CD4-positive, alpha-beta T cell (primary cell): ENCODE measurements at regions not wholly inside any gene's neighbourhood (a gene's known extent, or its start where the extent isn't known, plus 50 kb on each side); places are given as distances from the start of the nearest gene placed in this dataset.

Source experiments
- ATAC-seq: fragments of 200-7000 bp; cut with Tn5 transposase; one replicate; pipeline ENCODE4 v1.10.0; 2022; ENCODE audit warnings: mild to moderate bottlenecking; ENCODE audit not compliant: poor library complexity
- CTCF ChIA-PET: fragments of 350-600 bp; sonication (Branson Sonifier 250); formaldehyde crosslinking; loops from one replicate; lab custom pipeline; 2021; ENCODE audit warnings: antibody characterized with exemption, inconsistent platforms; lab: Charles Lee
- POLR2A ChIA-PET: fragments of 350-600 bp; sonication (Branson Sonifier 250); formaldehyde crosslinking; loops from one replicate; lab custom pipeline; 2021; ENCODE audit warnings: antibody characterized with exemption, inconsistent platforms; lab: Charles Lee
- DNase-seq, 14 experiments: peaks; one replicate each; pipeline ENCODE4 v3.0.0-alpha.2; 2013 to 2020; ENCODE audit warnings: mixed read lengths in 2 of 14
- H3K27ac ChIP-seq, 2 donors: one replicate each; pipeline versions ENCODE4 v1.5.1 to v1.7.0; 2013; ENCODE audit warnings: low read length in 2 of 2, low read depth in 1 of 2, mild to moderate bottlenecking in 1 of 2
- H3K27me3 ChIP-seq, 2 experiments: 1 replicate in 1 of 2; 2 replicates in 1 of 2; pipeline versions ENCODE4 v1.6.1 to v1.7.0; 2013; ENCODE audit warnings: low read length in 2 of 2, control low read depth in 1 of 2, mild to moderate bottlenecking in 1 of 2, moderate library complexity in 1 of 2; ENCODE audit not compliant: insufficient read depth in 2 of 2, control insufficient read depth in 1 of 2
- H3K36me3 ChIP-seq: one replicate; pipeline ENCODE4 v1.6.1; 2013; ENCODE audit warnings: low read length, control low read depth; ENCODE audit not compliant: insufficient read depth
- H3K4me1 ChIP-seq: one replicate; pipeline ENCODE4 v1.6.1; 2013; ENCODE audit warnings: low read length, control low read depth; ENCODE audit not compliant: insufficient read depth
- H3K4me3 ChIP-seq: one replicate; pipeline ENCODE4 v1.5.1; 2013; ENCODE audit warnings: mild to moderate bottlenecking, low read length, moderate library complexity
- H3K9me3 ChIP-seq, 2 experiments: 1 replicate in 1 of 2; 2 replicates in 1 of 2; pipeline versions ENCODE4 v1.6.1 to v1.7.0; 2013; ENCODE audit warnings: low read length in 2 of 2, mild to moderate bottlenecking in 2 of 2, control low read depth in 1 of 2, moderate library complexity in 1 of 2; ENCODE audit not compliant: control insufficient read depth in 1 of 2, insufficient read depth in 1 of 2
- H3K27ac Mint-ChIP-seq: one replicate; pipeline ENCODE4 v1.8.0; 2020; ENCODE audit warnings: mixed read lengths
- H3K27me3 Mint-ChIP-seq: one replicate; pipeline ENCODE4 v1.8.0; 2021; ENCODE audit warnings: mixed read lengths
- H3K36me3 Mint-ChIP-seq: one replicate; pipeline ENCODE4 v1.8.0; 2021; ENCODE audit warnings: low read depth, mixed read lengths
- H3K4me1 Mint-ChIP-seq: one replicate; pipeline ENCODE4 v1.8.0; 2021; ENCODE audit warnings: low read depth, mixed read lengths
- H3K4me3 Mint-ChIP-seq: one replicate; pipeline ENCODE4 v1.8.0; 2020; ENCODE audit warnings: mild to moderate bottlenecking, mixed read lengths
- H3K9me3 Mint-ChIP-seq: one replicate; pipeline ENCODE4 v1.8.0; 2020; ENCODE audit warnings: mixed read lengths
- intact Hi-C, 2 experiments: fragments of 100-400 bp; cut with DNase I in 1 of 2; cut with micrococcal nuclease in 1 of 2; formaldehyde crosslinking; loops; one replicate each; pipeline versions ENCODE4 v1.15.1 to v1.9.0; 2023 to 2025; cut with DNase I, micrococcal nuclease
- TF ChIP-seq, protein P1 (sequence below): fragments of 200-600 bp; IDR thresholded peaks from one replicate; pipeline ENCODE4 v1.8.0; 2022; ENCODE audit warnings: antibody characterized with exemption, mild to moderate bottlenecking

GRCh38 chr4:123892368-123892976, 495.9 kb downstream of the SPRY1 start:
- H3K27ac ChIP-seq = no peak overlapping the region
- no peak overlapping the region for H3K4me3 Mint-ChIP-seq
- no peaks in the 10 kb centered on the region for H3K9me3 Mint-ChIP-seq
- no peak overlapping the region for H3K27ac Mint-ChIP-seq
- ATAC-seq (no peak), DNase-seq (no peak)
- no peak overlapping the region for H3K4me3 ChIP-seq
- no peaks in the 10 kb centered on the region for H3K4me1 Mint-ChIP-seq
- POLR2A ChIA-PET = no interaction called here
- no peaks in the 10 kb centered on the region for H3K27me3 ChIP-seq
- no peaks in the 10 kb centered on the region for H3K36me3 ChIP-seq
- H3K27me3 Mint-ChIP-seq = no peaks in the 10 kb centered on the region
- H3K4me1 ChIP-seq = no peaks in the 10 kb centered on the region
- CTCF ChIA-PET = interaction anchor here (0.6 kb wide), 1 partner anchor 36 kb away, joined by 3 read pairs; no protein-coding TSS in a partner anchor
- TF ChIP-seq, protein P1, sequence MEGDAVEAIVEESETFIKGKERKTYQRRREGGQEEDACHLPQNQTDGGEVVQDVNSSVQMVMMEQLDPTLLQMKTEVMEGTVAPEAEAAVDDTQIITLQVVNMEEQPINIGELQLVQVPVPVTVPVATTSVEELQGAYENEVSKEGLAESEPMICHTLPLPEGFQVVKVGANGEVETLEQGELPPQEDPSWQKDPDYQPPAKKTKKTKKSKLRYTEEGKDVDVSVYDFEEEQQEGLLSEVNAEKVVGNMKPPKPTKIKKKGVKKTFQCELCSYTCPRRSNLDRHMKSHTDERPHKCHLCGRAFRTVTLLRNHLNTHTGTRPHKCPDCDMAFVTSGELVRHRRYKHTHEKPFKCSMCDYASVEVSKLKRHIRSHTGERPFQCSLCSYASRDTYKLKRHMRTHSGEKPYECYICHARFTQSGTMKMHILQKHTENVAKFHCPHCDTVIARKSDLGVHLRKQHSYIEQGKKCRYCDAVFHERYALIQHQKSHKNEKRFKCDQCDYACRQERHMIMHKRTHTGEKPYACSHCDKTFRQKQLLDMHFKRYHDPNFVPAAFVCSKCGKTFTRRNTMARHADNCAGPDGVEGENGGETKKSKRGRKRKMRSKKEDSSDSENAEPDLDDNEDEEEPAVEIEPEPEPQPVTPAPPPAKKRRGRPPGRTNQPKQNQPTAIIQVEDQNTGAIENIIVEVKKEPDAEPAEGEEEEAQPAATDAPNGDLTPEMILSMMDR = no peak
- peaks cover 0 to 4% of the 10 kb centered on the region in 2 experiments for H3K9me3 ChIP-seq
- intact Hi-C loops = no loop called here
- H3K36me3 Mint-ChIP-seq = no peaks in the 10 kb centered on the region

DNA sequence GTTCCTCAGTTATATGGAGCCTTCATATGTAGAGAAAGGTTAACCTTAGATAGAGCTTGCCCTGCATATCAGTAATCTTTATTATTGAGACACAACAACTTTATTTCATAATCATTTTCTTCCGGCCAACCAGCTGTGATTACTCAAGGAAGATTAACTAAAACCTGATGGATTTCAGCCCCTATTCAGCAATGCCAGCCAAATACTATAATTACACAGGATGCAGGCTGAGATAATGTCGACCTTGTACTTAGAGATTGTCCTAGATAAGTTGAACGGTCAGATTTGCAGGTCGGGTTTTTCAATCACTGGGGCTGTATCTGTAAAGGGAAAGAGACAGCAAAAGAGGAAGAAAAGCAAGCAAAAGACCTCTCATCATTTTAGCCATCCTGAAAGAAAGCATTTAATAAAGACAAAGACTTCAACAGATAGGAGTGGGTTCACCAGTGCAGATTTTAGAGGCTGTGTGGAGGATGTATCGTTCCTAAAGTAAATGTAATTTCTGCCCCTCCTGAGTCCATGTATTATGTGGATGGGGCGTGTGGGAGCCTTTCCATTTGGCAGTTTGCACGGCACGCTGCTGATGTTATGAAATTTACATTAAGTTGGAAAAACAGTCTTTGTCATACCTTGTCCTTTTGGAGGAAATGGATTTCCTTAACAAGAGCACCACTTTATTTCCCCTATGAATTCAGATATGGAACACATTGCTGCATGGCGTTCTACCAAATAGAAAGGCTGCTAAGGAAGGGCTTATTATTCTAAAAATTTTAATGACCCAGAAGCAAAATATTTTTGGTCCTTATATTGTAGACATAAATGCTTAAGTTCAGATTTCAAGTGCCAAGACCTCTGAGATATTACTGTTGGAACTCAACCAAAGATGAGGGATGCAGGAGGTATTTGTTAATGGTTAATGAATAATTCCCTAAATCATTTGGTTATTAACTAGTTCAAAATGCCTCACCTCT, 496.7 kb downstream of the SPRY1 start:
- intact Hi-C loops = no loop called here
- H3K4me1 Mint-ChIP-seq = no peaks in the 10 kb centered on the region
- POLR2A ChIA-PET = no interaction called here
- TF ChIP-seq, protein P1 = no peak
- H3K36me3 Mint-ChIP-seq = no peaks in the 10 kb centered on the region
- Histone ChIP-seq H3K4me3 (no peak overlapping the region), H3K27ac (no peak overlapping the region), H3K36me3 (no peaks in the 10 kb centered on the region), H3K27me3 (no peaks in the 10 kb centered on the region), H3K9me3 (peaks cover 0 to 4% of the 10 kb centered on the region in 2 experiments), H3K4me1 (no peaks in the 10 kb centered on the region)
- no peaks in the 10 kb centered on the region for H3K9me3 Mint-ChIP-seq
- no peak overlapping the region for H3K27ac Mint-ChIP-seq
- ATAC-seq (no peak), DNase-seq (no peak)
- no peak overlapping the region for H3K4me3 Mint-ChIP-seq
- CTCF ChIA-PET = interaction anchor here (0.6 kb wide), 1 partner anchor 36 kb away, joined by 3 read pairs; no protein-coding TSS in a partner anchor
- H3K27me3 Mint-ChIP-seq = no peaks in the 10 kb centered on the region

DNA sequence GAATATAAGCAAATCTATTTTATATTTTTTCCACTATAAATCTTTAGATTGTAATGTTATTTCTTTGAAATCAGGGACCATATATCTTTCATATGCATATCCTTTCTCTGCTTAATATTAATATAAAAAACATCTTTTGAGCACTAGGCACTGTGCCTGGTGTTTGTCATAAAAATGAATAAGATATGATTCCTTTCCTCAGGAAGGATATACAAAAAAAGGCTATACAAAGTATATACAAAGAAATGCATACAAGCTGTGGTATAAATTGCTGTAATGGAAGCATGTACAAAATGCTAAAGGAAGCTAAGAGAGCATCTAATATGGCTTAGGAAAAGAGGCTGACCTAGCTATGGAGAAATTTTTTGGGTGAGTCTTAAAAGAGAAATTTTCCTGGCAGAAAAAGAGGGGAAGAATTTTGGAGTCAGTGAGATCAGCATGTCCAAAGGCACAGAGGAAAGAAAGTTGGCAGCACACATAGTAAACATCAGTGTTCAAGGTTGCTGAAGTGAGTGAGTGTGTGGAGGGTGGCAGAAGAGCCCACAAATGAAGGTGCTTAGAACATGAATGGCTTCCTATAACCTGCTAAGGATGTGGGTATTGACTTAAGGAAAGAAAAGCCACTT, 500.0 kb downstream of the SPRY1 start:
- H3K27me3 ChIP-seq = no peaks in the 10 kb centered on the region
- DNase-seq = no peak
- Mint-ChIP-seq H3K27me3 (no peaks in the 10 kb centered on the region), H3K27ac (no peak overlapping the region), H3K36me3 (no peaks in the 10 kb centered on the region), H3K9me3 (no peaks in the 10 kb centered on the region), H3K4me1 (no peaks in the 10 kb centered on the region), H3K4me3 (no peak overlapping the region)
- no peak overlapping the region for H3K27ac ChIP-seq
- no peak overlapping the region for H3K4me3 ChIP-seq
- ChIA-PET POLR2A (interaction anchor here (0.5 kb wide), 1 partner anchor 320 kb away, joined by 3 read pairs; no protein-coding TSS in a partner anchor), CTCF (no interaction called here)
- H3K4me1 ChIP-seq = no peaks in the 10 kb centered on the region
- intact Hi-C loops = no loop called here
- TF ChIP-seq, protein P1 = no peak
- no peaks in the 10 kb centered on the region for H3K36me3 ChIP-seq
- H3K9me3 ChIP-seq = peaks cover 0 to 4% of the 10 kb centered on the region in 2 experiments
- ATAC-seq = no peak
